ENCODE measurements at regions not wholly inside any gene's neighbourhood (a gene's known extent, or its start where the extent isn't known, plus 50 kb on each side); places are given as distances from the start of the nearest gene placed in this dataset.

DNA sequence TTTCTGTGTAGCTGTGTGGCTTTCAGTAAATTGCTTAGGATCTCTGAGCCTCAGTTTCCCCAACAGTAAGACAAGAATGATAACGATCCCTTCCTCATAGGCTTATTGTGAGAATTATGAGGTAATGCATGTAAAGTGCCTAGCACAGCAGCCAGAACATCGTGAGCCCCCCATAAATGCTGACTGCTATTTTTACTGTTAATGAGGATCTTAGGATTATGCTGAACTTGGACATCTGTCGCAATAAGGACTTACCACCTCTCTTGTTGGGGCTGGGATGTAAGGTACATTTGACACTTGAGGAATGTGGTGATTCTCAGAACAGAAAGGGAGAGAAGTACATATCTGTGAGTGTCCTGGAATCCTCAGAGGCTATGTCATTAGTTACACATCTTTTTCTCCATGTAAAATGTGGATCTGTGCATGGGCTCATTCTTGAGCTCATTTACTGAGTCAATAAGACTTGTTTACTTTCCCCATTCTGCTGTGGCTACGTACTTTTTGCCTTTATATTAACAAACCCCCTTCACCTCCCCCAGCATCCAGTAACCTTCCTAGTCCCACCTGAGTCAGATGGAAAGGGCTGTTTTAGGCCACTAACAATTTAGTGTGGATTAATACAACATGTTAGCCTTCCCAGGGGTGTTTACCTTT, 64.4 kb upstream of the PLEKHG1 start:
- H3K27ac ChIP-seq (replicated peaks in 1 of 4) = no peak overlapping the region
- peaks cover 0 to 13% (median 6%) of the 10 kb centered on the region in 4 donors for H3K4me1 ChIP-seq
- no peaks in the 10 kb centered on the region for H3K9me3 ChIP-seq
- no peak overlapping the region for H3K4me3 ChIP-seq
- H3K36me3 ChIP-seq = no peaks in the 10 kb centered on the region
- H3K27me3 ChIP-seq = no peaks in the 10 kb centered on the region
- intact Hi-C loops (cut with DNase I) = no loop called here
- DNase-seq (ENCODE audit: extremely low spot score) = no peak
- no peak for TF ChIP-seq EP300 (IDR thresholded peaks at IDR 0.05)
- WGBS = 95% methylated on average over 4 of the region's 4 CpGs

GRCh38 chr6:150535818-150536220, 63.9 kb upstream of the PLEKHG1 start:
- Histone ChIP-seq H3K36me3 (no peaks in the 10 kb centered on the region), H3K9me3 (no peaks in the 10 kb centered on the region), H3K4me3 (no peak overlapping the region), H3K4me1 (peaks cover 0 to 13% (median 6%) of the 10 kb centered on the region in 4 donors), H3K27me3 (no peaks in the 10 kb centered on the region), H3K27ac (replicated peaks in 1 of 4) (no peak overlapping the region)
- DNase-seq (ENCODE audit: extremely low spot score) = no peak
- WGBS = 95% methylated on average over 1 of the region's 1 CpG
- intact Hi-C loops (cut with DNase I) = no loop called here
- no peak for TF ChIP-seq POLR2AphosphoS5 (IDR thresholded peaks at IDR 0.05)
- TF ChIP-seq EP300 (IDR thresholded peaks at IDR 0.05) = no peak

DNA sequence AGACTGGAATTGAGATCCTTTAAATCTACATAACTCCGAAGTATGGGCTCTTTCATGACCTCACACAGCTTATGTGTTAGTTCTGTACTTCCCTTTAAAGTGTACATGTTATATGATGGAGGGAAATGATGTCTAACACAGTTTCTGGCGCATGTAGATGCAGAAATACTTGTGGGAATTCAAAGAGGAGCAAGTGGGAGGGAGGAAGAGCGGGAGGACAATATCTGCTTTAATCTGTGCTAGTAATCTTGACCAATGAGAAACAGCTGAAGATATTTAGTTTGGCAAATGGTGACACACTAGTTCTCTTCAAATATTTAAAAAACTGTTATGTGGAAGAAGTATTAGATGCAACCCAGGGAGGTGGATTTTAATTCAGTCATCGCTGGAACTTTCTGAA, 62.9 kb upstream of the PLEKHG1 start:
- H3K4me1 ChIP-seq = peaks cover 0 to 13% (median 6%) of the 10 kb centered on the region in 4 donors
- 77% methylated on average over 4 of the region's 4 CpGs for WGBS
- TF ChIP-seq EP300 (IDR thresholded peaks at IDR 0.05) = no peak
- TF ChIP-seq POLR2AphosphoS5 (IDR thresholded peaks at IDR 0.05) = no peak
- TF ChIP-seq, protein P1, sequence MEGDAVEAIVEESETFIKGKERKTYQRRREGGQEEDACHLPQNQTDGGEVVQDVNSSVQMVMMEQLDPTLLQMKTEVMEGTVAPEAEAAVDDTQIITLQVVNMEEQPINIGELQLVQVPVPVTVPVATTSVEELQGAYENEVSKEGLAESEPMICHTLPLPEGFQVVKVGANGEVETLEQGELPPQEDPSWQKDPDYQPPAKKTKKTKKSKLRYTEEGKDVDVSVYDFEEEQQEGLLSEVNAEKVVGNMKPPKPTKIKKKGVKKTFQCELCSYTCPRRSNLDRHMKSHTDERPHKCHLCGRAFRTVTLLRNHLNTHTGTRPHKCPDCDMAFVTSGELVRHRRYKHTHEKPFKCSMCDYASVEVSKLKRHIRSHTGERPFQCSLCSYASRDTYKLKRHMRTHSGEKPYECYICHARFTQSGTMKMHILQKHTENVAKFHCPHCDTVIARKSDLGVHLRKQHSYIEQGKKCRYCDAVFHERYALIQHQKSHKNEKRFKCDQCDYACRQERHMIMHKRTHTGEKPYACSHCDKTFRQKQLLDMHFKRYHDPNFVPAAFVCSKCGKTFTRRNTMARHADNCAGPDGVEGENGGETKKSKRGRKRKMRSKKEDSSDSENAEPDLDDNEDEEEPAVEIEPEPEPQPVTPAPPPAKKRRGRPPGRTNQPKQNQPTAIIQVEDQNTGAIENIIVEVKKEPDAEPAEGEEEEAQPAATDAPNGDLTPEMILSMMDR (IDR thresholded peaks at IDR 0.05) = no peak
- TF ChIP-seq POLR2A (IDR thresholded peaks at IDR 0.05; ENCODE audit: low read depth) = no peak
- intact Hi-C loops (cut with DNase I) = no loop called here
- H3K27ac ChIP-seq (replicated peaks in 1 of 4) = peak overlapping the region in 1 of 4 donors; percentile 52
- H3K36me3 ChIP-seq = no peaks in the 10 kb centered on the region
- H3K9me3 ChIP-seq = no peaks in the 10 kb centered on the region
- DNase-seq (ENCODE audit: extremely low spot score) = no peak
- no peaks in the 10 kb centered on the region for H3K27me3 ChIP-seq
- no peak overlapping the region for H3K4me3 ChIP-seq

GRCh38 chr6:150537491-150537890, 62.2 kb upstream of the PLEKHG1 start:
- peak overlapping the region in 2 of 4 donors; percentile 29 to 52 for H3K27ac ChIP-seq (replicated peaks in 1 of 4)
- no peaks in the 10 kb centered on the region for H3K9me3 ChIP-seq
- no peak overlapping the region for H3K4me3 ChIP-seq
- TF ChIP-seq POLR2AphosphoS5 (IDR thresholded peaks at IDR 0.05) (no peak), EP300 (IDR thresholded peaks at IDR 0.05) (no peak), POLR2A (IDR thresholded peaks at IDR 0.05; ENCODE audit: low read depth) (no peak)
- TF ChIP-seq, protein P1 (IDR thresholded peaks at IDR 0.05) = no peak
- intact Hi-C loops (cut with DNase I) = no loop called here
- 59% methylated on average over 4 of the region's 4 CpGs for WGBS
- H3K27me3 ChIP-seq = no peaks in the 10 kb centered on the region
- H3K36me3 ChIP-seq = no peaks in the 10 kb centered on the region
- H3K4me1 ChIP-seq = peaks cover 0 to 13% (median 6%) of the 10 kb centered on the region in 4 donors
- peak; percentile 34 for DNase-seq (ENCODE audit: extremely low spot score)

DNA sequence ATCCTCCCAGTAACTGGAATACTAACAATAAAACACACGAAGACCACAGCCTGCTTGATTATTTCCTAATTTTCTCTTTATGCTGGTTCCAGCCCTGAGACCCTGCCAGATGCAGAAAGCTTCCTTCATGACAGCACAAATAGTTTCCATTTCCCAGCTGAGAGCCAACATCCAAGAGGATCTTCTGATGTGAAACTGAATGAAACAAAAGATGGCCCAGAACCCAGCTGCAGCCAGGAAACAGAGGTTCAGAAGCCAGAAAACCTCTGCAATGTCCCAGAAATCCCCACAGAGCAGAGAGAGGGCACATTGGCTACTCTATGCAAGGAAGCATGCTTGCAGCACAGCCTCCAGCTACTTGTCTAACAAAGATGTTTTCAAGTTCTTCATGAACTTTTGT, 61.8 kb upstream of the PLEKHG1 start:
- 17% methylated on average over 1 of the region's 1 CpG for WGBS
- no peaks in the 10 kb centered on the region for H3K9me3 ChIP-seq
- H3K36me3 ChIP-seq = no peaks in the 10 kb centered on the region
- H3K4me1 ChIP-seq = peaks cover 0 to 13% (median 6%) of the 10 kb centered on the region in 4 donors
- no peak overlapping the region for H3K4me3 ChIP-seq
- TF ChIP-seq EP300 (IDR thresholded peaks at IDR 0.05) (no peak), POLR2A (IDR thresholded peaks at IDR 0.05; ENCODE audit: low read depth) (no peak), POLR2AphosphoS5 (IDR thresholded peaks at IDR 0.05) (no peak)
- TF ChIP-seq, protein P1 (IDR thresholded peaks at IDR 0.05) = no peak
- peak overlapping the region in 2 of 4 donors; percentile 29 to 52 for H3K27ac ChIP-seq (replicated peaks in 1 of 4)
- H3K27me3 ChIP-seq = no peaks in the 10 kb centered on the region
- intact Hi-C loops (cut with DNase I) = no loop called here
- DNase-seq (ENCODE audit: extremely low spot score) = peak; percentile 89

DNA sequence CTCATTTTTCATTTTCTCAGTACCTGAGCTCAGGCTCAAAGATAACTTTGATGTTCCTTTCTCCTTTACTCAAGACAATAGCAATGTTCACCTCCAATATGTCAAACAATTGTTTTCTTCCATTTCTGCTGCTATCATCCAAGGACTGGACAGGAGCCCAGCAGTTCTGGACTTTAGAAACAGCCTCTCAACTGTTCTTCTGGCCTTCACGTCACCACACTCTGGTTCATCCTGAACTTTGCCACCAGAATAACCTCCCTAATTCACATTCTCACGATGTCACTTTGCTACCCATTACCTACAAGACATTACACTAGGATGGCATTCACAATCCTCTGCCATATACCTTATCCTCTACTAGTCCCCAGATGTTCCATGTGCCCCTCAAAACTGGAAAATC, 60.6 kb upstream of the PLEKHG1 start:
- Histone ChIP-seq H3K36me3 (no peaks in the 10 kb centered on the region), H3K4me1 (peaks cover 0 to 13% (median 6%) of the 10 kb centered on the region in 4 donors), H3K27ac (replicated peaks in 1 of 4) (no peak overlapping the region), H3K27me3 (no peaks in the 10 kb centered on the region), H3K9me3 (no peaks in the 10 kb centered on the region), H3K4me3 (no peak overlapping the region)
- WGBS = 95% methylated on average over 2 of the region's 2 CpGs
- intact Hi-C loops (cut with DNase I) = no loop called here
- peak; percentile 37 for DNase-seq (ENCODE audit: extremely low spot score)
- no peak for TF ChIP-seq POLR2AphosphoS5 (IDR thresholded peaks at IDR 0.05)
- no peak for TF ChIP-seq EP300 (IDR thresholded peaks at IDR 0.05)
- no peak for TF ChIP-seq POLR2A (IDR thresholded peaks at IDR 0.05; ENCODE audit: low read depth)
- TF ChIP-seq, protein P1 (IDR thresholded peaks at IDR 0.05) = no peak

Measured in esophagus muscularis mucosa (tissue), 4 donors.